ENCODE measurements at regions not wholly inside any gene's neighbourhood (a gene's known extent, or its start where the extent isn't known, plus 50 kb on each side); places are given as distances from the start of the nearest gene placed in this dataset.
"Not testable (repeated sequence)": the region's sequence is repeated elsewhere in the genome, so short reads cannot be mapped to it uniquely, and the experiment has no call there.

- peaks cover 5 to 23% (median 11%) of the 10 kb centered on the region in 11 experiments; a peak in 12 of 22 replicates for H3K9me3 ChIP-seq (replicated peaks in 1 of 11)
- no peak overlapping the region for H3K4me2 ChIP-seq
- no peaks in the 10 kb centered on the region for H4K20me1 ChIP-seq
- no peak overlapping the region for H3K4me3 ChIP-seq
- no peak overlapping the region for H3K27ac ChIP-seq
- H3K4me1 ChIP-seq = no peaks in the 10 kb centered on the region
- H3K9ac ChIP-seq = no peak overlapping the region
- TF ChIP-seq Cebpa-rat (IDR thresholded peaks at IDR 0.05) = no peak
- H3K36me3 ChIP-seq = no peaks in the 10 kb centered on the region
- no peaks in the 10 kb centered on the region for H3K27me3 ChIP-seq
These were observed 365.8 kb upstream of the MGAT4C start for GRCh38 chr12:86621957-86622356.

- TF ChIP-seq Cebpa-rat (IDR thresholded peaks at IDR 0.05) = no peak
- H3K4me2 ChIP-seq = no peak overlapping the region
- no peak overlapping the region for H3K9ac ChIP-seq
- H3K27me3 ChIP-seq = no peaks in the 10 kb centered on the region
- H3K9me3 ChIP-seq (replicated peaks in 1 of 11) = no peaks in the 10 kb centered on the region
- no peaks in the 10 kb centered on the region for H3K4me1 ChIP-seq
- H3K27ac ChIP-seq = no peak overlapping the region
- no peaks in the 10 kb centered on the region for H4K20me1 ChIP-seq
- no peaks in the 10 kb centered on the region for H3K36me3 ChIP-seq
- no peak overlapping the region for H3K4me3 ChIP-seq
These were observed 357.1 kb upstream of the MGAT4C start for GRCh38 chr12:86613311-86613710.

- H3K9ac ChIP-seq = no peak overlapping the region
- no peak for TF ChIP-seq Cebpa-rat (IDR thresholded peaks at IDR 0.05)
- no peaks in the 10 kb centered on the region for H4K20me1 ChIP-seq
- H3K4me3 ChIP-seq = no peak overlapping the region
- no peaks in the 10 kb centered on the region for H3K9me3 ChIP-seq (replicated peaks in 1 of 11)
- H3K27ac ChIP-seq = no peak overlapping the region
- H3K36me3 ChIP-seq = no peaks in the 10 kb centered on the region
- H3K27me3 ChIP-seq = no peaks in the 10 kb centered on the region
- no peaks in the 10 kb centered on the region for H3K4me1 ChIP-seq
- no peak overlapping the region for H3K4me2 ChIP-seq
These were observed 352.4 kb upstream of the MGAT4C start for GRCh38 chr12:86608638-86609037.

- Histone ChIP-seq H4K20me1 (no peaks in the 10 kb centered on the region), H3K27ac (no peak overlapping the region), H3K4me3 (no peak overlapping the region), H3K36me3 (no peaks in the 10 kb centered on the region), H3K27me3 (no peaks in the 10 kb centered on the region), H3K4me2 (no peak overlapping the region), H3K9me3 (replicated peaks in 1 of 11) (peaks cover 0 to 18% (median 13%) of the 10 kb centered on the region in 11 experiments; a peak in 14 of 22 replicates), H3K4me1 (no peaks in the 10 kb centered on the region), H3K9ac (no peak overlapping the region)
- no peak for TF ChIP-seq Cebpa-rat (IDR thresholded peaks at IDR 0.05)
These were observed 345.5 kb upstream of the MGAT4C start for GRCh38 chr12:86601550-86602308.

GRCh38 chr12:86600664-86601231, 344.6 kb upstream of the MGAT4C start:
- no peak overlapping the region for H3K9ac ChIP-seq
- no peaks in the 10 kb centered on the region for H3K4me1 ChIP-seq
- TF ChIP-seq Cebpa-rat (IDR thresholded peaks at IDR 0.05) = no peak
- H4K20me1 ChIP-seq = no peaks in the 10 kb centered on the region
- H3K4me2 ChIP-seq = no peak overlapping the region
- no peaks in the 10 kb centered on the region for H3K36me3 ChIP-seq
- H3K27me3 ChIP-seq = no peaks in the 10 kb centered on the region
- H3K27ac ChIP-seq = no peak overlapping the region
- no peak overlapping the region for H3K4me3 ChIP-seq
- peaks cover 0 to 18% (median 13%) of the 10 kb centered on the region in 11 experiments; a peak in 14 of 22 replicates for H3K9me3 ChIP-seq (replicated peaks in 1 of 11)

GRCh38 chr12:86597431-86597830, 341.2 kb upstream of the MGAT4C start:
- Histone ChIP-seq H3K4me3 (no peak overlapping the region), H3K9me3 (replicated peaks in 1 of 11) (peaks cover 0 to 18% (median 13%) of the 10 kb centered on the region in 11 experiments; a peak in 14 of 22 replicates), H4K20me1 (no peaks in the 10 kb centered on the region), H3K9ac (no peak overlapping the region), H3K4me2 (no peak overlapping the region), H3K27ac (no peak overlapping the region), H3K36me3 (no peaks in the 10 kb centered on the region), H3K27me3 (no peaks in the 10 kb centered on the region), H3K4me1 (no peaks in the 10 kb centered on the region)
- TF ChIP-seq Cebpa-rat (IDR thresholded peaks at IDR 0.05) = no peak

GRCh38 chr12:86590296-86590695, 334.1 kb upstream of the MGAT4C start:
- H3K9me3 ChIP-seq (replicated peaks in 1 of 11) = no peaks in the 10 kb centered on the region
- H3K4me1 ChIP-seq = no peaks in the 10 kb centered on the region
- no peak overlapping the region for H3K4me2 ChIP-seq
- no peak overlapping the region for H3K9ac ChIP-seq
- H3K4me3 ChIP-seq = no peak overlapping the region
- H4K20me1 ChIP-seq = no peaks in the 10 kb centered on the region
- H3K36me3 ChIP-seq = no peaks in the 10 kb centered on the region
- H3K27ac ChIP-seq = no peak overlapping the region
- TF ChIP-seq Cebpa-rat (IDR thresholded peaks at IDR 0.05) = no peak
- no peaks in the 10 kb centered on the region for H3K27me3 ChIP-seq

GRCh38 chr12:86574143-86574542, 318.0 kb upstream of the MGAT4C start:
- H3K36me3 ChIP-seq = no peaks in the 10 kb centered on the region
- H3K9me3 ChIP-seq (replicated peaks in 1 of 11) = no peaks in the 10 kb centered on the region
- H3K4me3 ChIP-seq = no peak overlapping the region
- H4K20me1 ChIP-seq = no peaks in the 10 kb centered on the region
- no peak overlapping the region for H3K9ac ChIP-seq
- no peak for TF ChIP-seq Cebpa-rat (IDR thresholded peaks at IDR 0.05)
- H3K4me1 ChIP-seq = no peaks in the 10 kb centered on the region
- H3K27me3 ChIP-seq = no peaks in the 10 kb centered on the region
- no peak overlapping the region for H3K27ac ChIP-seq
- no peak overlapping the region for H3K4me2 ChIP-seq

GRCh38 chr12:86572455-86572854, 316.3 kb upstream of the MGAT4C start:
- H3K36me3 ChIP-seq = no peaks in the 10 kb centered on the region
- TF ChIP-seq Cebpa-rat (IDR thresholded peaks at IDR 0.05) = no peak
- H3K4me1 ChIP-seq = no peaks in the 10 kb centered on the region
- no peak overlapping the region for H3K4me2 ChIP-seq
- H3K9ac ChIP-seq = no peak overlapping the region
- no peak overlapping the region for H3K4me3 ChIP-seq
- H3K27me3 ChIP-seq = no peaks in the 10 kb centered on the region
- H3K9me3 ChIP-seq (replicated peaks in 1 of 11) = peaks cover 0 to 10% (median 0%) of the 10 kb centered on the region in 11 experiments; a peak in 5 of 22 replicates
- no peaks in the 10 kb centered on the region for H4K20me1 ChIP-seq
- H3K27ac ChIP-seq = no peak overlapping the region

GRCh38 chr12:86565038-86565437, 308.8 kb upstream of the MGAT4C start:
- Histone ChIP-seq H4K20me1 (no peaks in the 10 kb centered on the region), H3K9me3 (replicated peaks in 1 of 11) (peaks cover 0 to 15% (median 0%) of the 10 kb centered on the region in 11 experiments; a peak in 6 of 22 replicates), H3K4me2 (no peak overlapping the region), H3K27me3 (no peaks in the 10 kb centered on the region), H3K4me3 (no peak overlapping the region), H3K9ac (no peak overlapping the region), H3K36me3 (no peaks in the 10 kb centered on the region), H3K4me1 (no peaks in the 10 kb centered on the region), H3K27ac (no peak overlapping the region)
- no peak for TF ChIP-seq Cebpa-rat (IDR thresholded peaks at IDR 0.05)

GRCh38 chr12:86555491-86555890, 299.3 kb upstream of the MGAT4C start:
- not testable (repeated sequence) for H4K20me1 ChIP-seq; H3K4me2 ChIP-seq; H3K27ac ChIP-seq; H3K4me1 ChIP-seq; H3K36me3 ChIP-seq; H3K4me3 ChIP-seq; H3K9ac ChIP-seq; H3K27me3 ChIP-seq; H3K9me3 ChIP-seq (replicated peaks in 1 of 11)

All from BLaER1 treated with 17β-estradiol and CSF1 and Interleukin-3, amounts not matched to agents 10 nM and 100 nM (cell line).